H1 (cell line): ENCODE measurements at regions not wholly inside any gene's neighbourhood (a gene's known extent, or its start where the extent isn't known, plus 50 kb on each side); places are given as distances from the start of the nearest gene placed in this dataset.

Experiments used
- CTCF ChIA-PET: fragments of 300-600 bp; sonication (Branson Sonifier 250); formaldehyde crosslinking; loops from one replicate; lab custom pipeline; 2021; ENCODE audit not compliant: partially characterized antibody; lab: Charles Lee
- POLR2A ChIA-PET: fragments of 300-600 bp; sonication (Branson Sonifier 250); formaldehyde crosslinking; loops from one replicate; lab custom pipeline; 2021; ENCODE audit warnings: inconsistent platforms; ENCODE audit not compliant: partially characterized antibody; lab: Charles Lee
- DNase-seq, 2 experiments: peaks; one replicate each; pipeline versions ENCODE4 v3.0.0 to v3.0.0-alpha.2; 2010 to 2022; ENCODE audit warnings: low spot score in 2 of 2, low read depth in 1 of 2, mixed read lengths in 1 of 2
- FAIRE-seq: peaks from 2 replicates; lab custom pipeline; 2011; peaks lifted over from hg19 to GRCh38; lab: Jason Lieb, UNC
- H2AFZ ChIP-seq: 2 replicates; pipeline ENCODE4 v1.8.1; 2012; ENCODE audit warnings: low read length, inconsistent platforms
- H2AK5ac ChIP-seq: 2 replicates; pipeline ENCODE4 v1.6.1; 2013; ENCODE audit warnings: low read depth, low read length
- H2BK120ac ChIP-seq: replicated peaks from 2 replicates; pipeline ENCODE3; 2013; ENCODE audit warnings: low read depth, low read length, inconsistent platforms
- H2BK12ac ChIP-seq: 2 replicates; pipeline ENCODE4 v1.6.1; 2013; ENCODE audit warnings: low read depth, low read length
- H2BK15ac ChIP-seq: 2 replicates; pipeline ENCODE4 v1.6.1; 2013; ENCODE audit warnings: low read length
- H2BK20ac ChIP-seq: 2 replicates; pipeline ENCODE4 v1.6.1; 2013; ENCODE audit warnings: low read length
- H2BK5ac ChIP-seq: 2 replicates; pipeline ENCODE4 v1.6.1; 2013; ENCODE audit warnings: low read depth, low read length
- H3K14ac ChIP-seq: 2 replicates; pipeline ENCODE4 v1.6.1; 2013; ENCODE audit warnings: inconsistent platforms; ENCODE audit not compliant: insufficient read length
- H3K18ac ChIP-seq: 2 replicates; pipeline ENCODE4 v1.6.1; 2013; ENCODE audit warnings: low read length; ENCODE audit errors: extremely low read depth
- H3K23ac ChIP-seq: 2 replicates; pipeline ENCODE4 v1.6.1; 2013; ENCODE audit warnings: inconsistent platforms; ENCODE audit not compliant: insufficient read length
- H3K23me2 ChIP-seq: 2 replicates; pipeline ENCODE4 v1.6.1; 2013; ENCODE audit warnings: low read depth, low read length
- H3K27ac ChIP-seq: 2 replicates; pipeline ENCODE4 v1.6.1; 2011; ENCODE audit warnings: low read depth, low read length, inconsistent platforms
- H3K27me3 ChIP-seq, 4 experiments: replicated peaks in 1 of 4; 1 replicate in 1 of 4; 2 replicates in 3 of 4; pipeline versions ENCODE4 v1.6.1 to v1.8.1; 2011 to 2013; ENCODE audit warnings: low read length in 3 of 4, mild to moderate bottlenecking in 3 of 4, inconsistent platforms in 2 of 4, mixed read lengths in 2 of 4, moderate library complexity in 1 of 4; ENCODE audit not compliant: control insufficient read depth in 3 of 4, insufficient read depth in 3 of 4; ENCODE audit errors: extremely low read depth in 1 of 4
- H3K36me3 ChIP-seq, 4 experiments: 2 replicates each; pipeline versions ENCODE4 v1.6.1 to v1.8.1; 2011 to 2013; ENCODE audit warnings: mild to moderate bottlenecking in 4 of 4, low read length in 3 of 4, moderate library complexity in 2 of 4, control low read depth in 1 of 4, inconsistent platforms in 1 of 4; ENCODE audit not compliant: insufficient read depth in 4 of 4, control insufficient read depth in 2 of 4
- H3K4ac ChIP-seq: replicated peaks from 2 replicates; pipeline ENCODE3; 2013; ENCODE audit warnings: low read length, low read depth, mixed read lengths, inconsistent platforms; ENCODE audit not compliant: insufficient read length
- H3K4me1 ChIP-seq, 4 experiments: replicated peaks in 1 of 4; 1 replicate in 1 of 4; 2 replicates in 3 of 4; pipeline versions ENCODE4 v1.6.1 to v1.8.1; 2011 to 2013; ENCODE audit warnings: low read length in 3 of 4, inconsistent platforms in 2 of 4, mixed read lengths in 1 of 4; ENCODE audit not compliant: insufficient read depth in 4 of 4, control insufficient read depth in 3 of 4
- H3K4me2 ChIP-seq, 2 experiments: 2 replicates each; pipeline versions ENCODE4 v1.6.1 to v1.8.1; 2011 to 2013; ENCODE audit warnings: low read depth in 2 of 2, low read length in 2 of 2, control low read depth in 1 of 2, inconsistent platforms in 1 of 2, mild to moderate bottlenecking in 1 of 2; ENCODE audit not compliant: insufficient read depth in 1 of 2
- H3K4me3 ChIP-seq, 4 experiments: fragments of 200-600, 300-600 bp in 1 of 4; sonication (generic), shearing (Covaris generic), sonication (Bioruptor Twin) in 1 of 4; 2 replicates each; pipeline versions ENCODE4 v1.5.1 to v1.8.1; 2011 to 2016; ENCODE audit warnings: low read length in 4 of 4, low read depth in 3 of 4, control low read depth in 2 of 4, inconsistent platforms in 2 of 4, mild to moderate bottlenecking in 2 of 4, mixed read lengths in 1 of 4, moderate library complexity in 1 of 4; ENCODE audit not compliant: insufficient read depth in 2 of 4; ENCODE audit errors: extremely low read depth in 1 of 4
- H3K56ac ChIP-seq: replicated peaks from 2 replicates; pipeline ENCODE3; 2013; ENCODE audit warnings: low read depth, mild to moderate bottlenecking, mixed read lengths, low read length, inconsistent platforms; ENCODE audit not compliant: insufficient read length
- H3K79me1 ChIP-seq: 2 replicates; pipeline ENCODE4 v1.6.1; 2013; ENCODE audit warnings: low read depth, low read length, control low read depth
- H3K79me2 ChIP-seq, 2 experiments: 2 replicates each; pipeline versions ENCODE4 v1.6.1 to v1.8.1; 2012 to 2013; ENCODE audit warnings: low read length in 2 of 2, mild to moderate bottlenecking in 2 of 2, inconsistent platforms in 1 of 2; ENCODE audit not compliant: insufficient read depth in 2 of 2, control insufficient read depth in 1 of 2
- H3K9ac ChIP-seq, 4 experiments: replicated peaks in 1 of 4; 1 replicate in 1 of 4; 2 replicates in 3 of 4; pipeline versions ENCODE4 v1.6.1 to v1.8.1; 2011 to 2013; ENCODE audit warnings: low read depth in 3 of 4, low read length in 3 of 4, control low read depth in 2 of 4, mild to moderate bottlenecking in 2 of 4, moderate library complexity in 2 of 4, inconsistent platforms in 1 of 4; ENCODE audit errors: extremely low read depth in 1 of 4
- H3K9me3 ChIP-seq, 2 experiments: 2 replicates each; pipeline versions ENCODE4 v1.6.1 to v1.8.1; 2012 to 2013; ENCODE audit warnings: mild to moderate bottlenecking in 2 of 2, moderate library complexity in 2 of 2, control low read depth in 1 of 2, inconsistent platforms in 1 of 2, low read depth in 1 of 2, low read length in 1 of 2, mixed read lengths in 1 of 2; ENCODE audit not compliant: insufficient read depth in 2 of 2
- H4K20me1 ChIP-seq, 2 experiments: replicated peaks in 1 of 2; 2 replicates each; pipeline versions ENCODE3 to v1.8.1; 2011 to 2013; ENCODE audit warnings: inconsistent platforms in 2 of 2, low read length in 2 of 2, mild to moderate bottlenecking in 1 of 2; ENCODE audit not compliant: insufficient read depth in 2 of 2, control insufficient read depth in 1 of 2
- H4K5ac ChIP-seq: 2 replicates; pipeline ENCODE4 v1.6.1; 2013; ENCODE audit warnings: low read length, low read depth, mixed read lengths, inconsistent platforms; ENCODE audit not compliant: insufficient read length
- H4K8ac ChIP-seq: 2 replicates; pipeline ENCODE4 v1.8.0; 2013; ENCODE audit warnings: mild to moderate bottlenecking, moderate library complexity, low read length, inconsistent platforms; ENCODE audit not compliant: insufficient read depth; ENCODE audit errors: extremely low read depth
- H4K91ac ChIP-seq: replicated peaks from 2 replicates; pipeline ENCODE3; 2013; ENCODE audit warnings: low read length, mixed read lengths, inconsistent platforms; ENCODE audit not compliant: insufficient read length
- CBX5 ChIP-seq: fragments of 300-800, 300-1000 bp; sonication (generic); IDR thresholded peaks from 2 replicates; pipeline ENCODE4 v1.7.1; 2016; ENCODE audit warnings: antibody characterized with exemption, low read length, low read depth
- CEBPB ChIP-seq: IDR thresholded peaks from 2 replicates; pipeline ENCODE4 v1.6.1; 2012; ENCODE audit warnings: low read depth, low read length
- CHD2 ChIP-seq: IDR thresholded peaks from 2 replicates; pipeline ENCODE4 v1.6.1; 2012; ENCODE audit warnings: low read length, improper control_type of control experiment
- CREB1 ChIP-seq: IDR thresholded peaks from 2 replicates; pipeline ENCODE4 v1.6.1; 2012; ENCODE audit warnings: inconsistent platforms
- EZH2 ChIP-seq: fragments of 200-600 bp; sonication (generic); IDR thresholded peaks from 2 replicates; pipeline ENCODE4 v1.7.1; 2012; ENCODE audit warnings: low read depth, mild to moderate bottlenecking, moderate library complexity, low read length, inconsistent platforms; ENCODE audit not compliant: severe bottlenecking
- FOSL1 ChIP-seq: IDR thresholded peaks from 2 replicates; pipeline ENCODE4 v1.6.1; 2011; ENCODE audit warnings: mild to moderate bottlenecking, low read depth, low read length, moderate library complexity; ENCODE audit not compliant: insufficient read depth
- GABPA ChIP-seq: IDR thresholded peaks from 2 replicates; pipeline ENCODE4 v1.6.1; 2011; ENCODE audit warnings: mild to moderate bottlenecking, low read length, moderate library complexity, borderline replicate concordance; ENCODE audit not compliant: insufficient read depth
- GTF2F1 ChIP-seq: IDR thresholded peaks from 2 replicates; pipeline ENCODE4 v1.6.1; 2012; ENCODE audit warnings: low read depth, low read length, improper control_type of control experiment, borderline replicate concordance
- KDM4A ChIP-seq: IDR thresholded peaks from one replicate; pipeline ENCODE4 v1.7.1; 2012; ENCODE audit warnings: low read depth, mild to moderate bottlenecking, moderate library complexity, low read length, inconsistent platforms; ENCODE audit not compliant: severe bottlenecking
- POU5F1 ChIP-seq: IDR thresholded peaks from 2 replicates; pipeline ENCODE4 v1.6.1; 2011; ENCODE audit warnings: low read depth, mild to moderate bottlenecking, low read length, moderate library complexity
- RAD21 ChIP-seq, 2 experiments: IDR thresholded peaks in 1 of 2; conservative IDR thresholded peaks in 1 of 2; 2 replicates each; pipeline ENCODE4 v1.6.1; 2011; ENCODE audit warnings: low read depth in 2 of 2, low read length in 2 of 2, improper control_type of control experiment in 1 of 2, inconsistent platforms in 1 of 2, mild to moderate bottlenecking in 1 of 2, moderate library complexity in 1 of 2
- RBBP5 ChIP-seq: IDR thresholded peaks from 2 replicates; pipeline ENCODE4 v1.7.1; 2012; ENCODE audit warnings: low read depth, mild to moderate bottlenecking, inconsistent platforms, low read length, moderate library complexity, borderline replicate concordance
- RFX5 ChIP-seq: IDR thresholded peaks from 2 replicates; pipeline ENCODE4 v1.6.1; 2011; ENCODE audit warnings: low read depth, low read length, improper control_type of control experiment, borderline replicate concordance
- RNF2 ChIP-seq: fragments of 200-900, 300-1000 bp; sonication (generic); IDR thresholded peaks from 2 replicates; pipeline ENCODE4 v1.7.1; 2016; ENCODE audit warnings: borderline replicate concordance, low read depth, mild to moderate bottlenecking, antibody characterized with exemption, low read length; ENCODE audit not compliant: poor library complexity, severe bottlenecking; ENCODE audit errors: missing control alignments
- RXRA ChIP-seq: IDR thresholded peaks from 2 replicates; pipeline ENCODE4 v1.6.1; 2011; ENCODE audit warnings: low read depth, mild to moderate bottlenecking, low read length, moderate library complexity; ENCODE audit not compliant: insufficient read depth
- TAF1 ChIP-seq: IDR thresholded peaks from 2 replicates; pipeline ENCODE4 v1.6.1; 2011; ENCODE audit warnings: mild to moderate bottlenecking, low read depth, low read length

DNA sequence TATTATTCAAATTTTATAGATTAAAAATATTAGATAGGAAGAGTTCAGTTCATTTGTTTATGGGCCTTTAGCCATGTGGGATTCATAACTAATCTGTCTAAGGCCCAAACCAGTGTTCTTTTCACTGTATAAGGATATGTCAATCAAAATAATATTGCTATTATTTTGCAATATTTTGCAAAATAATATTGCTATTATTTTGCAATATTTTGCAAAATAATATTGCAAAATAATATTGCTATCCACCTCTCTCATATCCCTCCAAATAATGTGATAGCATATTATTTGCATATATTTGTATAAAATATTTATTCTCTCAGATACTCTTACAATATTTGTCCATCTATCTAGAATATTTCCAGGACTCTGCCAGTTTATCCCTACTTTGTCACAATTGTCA is 595.3 kb upstream of the PTCHD4 start:
- Histone ChIP-seq H2AK5ac (no peak overlapping the region), H3K4me3 (no peak overlapping the region), H4K8ac (no peak overlapping the region), H3K4ac (no peak overlapping the region), H2BK5ac (no peak overlapping the region), H2AFZ (no peak overlapping the region), H3K27ac (no peak overlapping the region), H3K23ac (no peak overlapping the region), H3K18ac (no peak overlapping the region), H3K27me3 (no peaks in the 10 kb centered on the region), H3K4me1 (no peaks in the 10 kb centered on the region), H4K91ac (no peak overlapping the region), H3K9me3 (no peaks in the 10 kb centered on the region), H2BK15ac (no peak overlapping the region), H3K4me2 (no peak overlapping the region), H3K14ac (no peak overlapping the region), H2BK12ac (no peak overlapping the region), H4K20me1 (no peaks in the 10 kb centered on the region), H3K56ac (no peak overlapping the region), H3K36me3 (no peaks in the 10 kb centered on the region), H3K9ac (no peak overlapping the region), H2BK120ac (no peak overlapping the region), H2BK20ac (no peak overlapping the region), H3K23me2 (no peaks in the 10 kb centered on the region), H4K5ac (no peak overlapping the region), H3K79me1 (no peaks in the 10 kb centered on the region), H3K79me2 (no peaks in the 10 kb centered on the region)
- FAIRE-seq (no peak), DNase-seq (no peak)
- ChIA-PET POLR2A (no interaction called here), CTCF (no interaction called here)
- TF ChIP-seq GTF2F1 (no peak), KDM4A (no peak), POU5F1 (no peak), CHD2 (no peak), CREB1 (no peak), RNF2 (no peak), RBBP5 (no peak), CEBPB (no peak), EZH2 (no peak), GABPA (no peak), CBX5 (no peak), RFX5 (no peak), RXRA (no peak), RAD21 (IDR thresholded peaks at IDR 0.05 in 1 of 2, conservative IDR thresholded peaks at IDR 0.05 in 1 of 2; ENCODE audit: low read depth in 2 of 2, low read length in 2 of 2) (no peak), TAF1 (no peak), FOSL1 (no peak)
